OCI-LY1 (cell line): ENCODE measurements at regions not wholly inside any gene's neighbourhood (a gene's known extent, or its start where the extent isn't known, plus 50 kb on each side); places are given as distances from the start of the nearest gene placed in this dataset.

Source experiments
- EZH2 ChIP-seq: fragments of 200-600 bp; sonication (generic), shearing (Covaris generic); IDR thresholded peaks from 2 replicates; pipeline ENCODE4 v1.8.0; 2017; ENCODE audit warnings: borderline replicate concordance, mixed run types, mild to moderate bottlenecking, antibody characterized with exemption, low read length, moderate library complexity, mixed read lengths
- TF ChIP-seq, protein P1 (sequence below): fragments of 200-600 bp; sonication (generic), shearing (Covaris generic); IDR thresholded peaks from 2 replicates; pipeline ENCODE4 v1.5.1; 2017; ENCODE audit warnings: mild to moderate bottlenecking, antibody characterized with exemption, low read length, moderate library complexity, mixed read lengths

DNA sequence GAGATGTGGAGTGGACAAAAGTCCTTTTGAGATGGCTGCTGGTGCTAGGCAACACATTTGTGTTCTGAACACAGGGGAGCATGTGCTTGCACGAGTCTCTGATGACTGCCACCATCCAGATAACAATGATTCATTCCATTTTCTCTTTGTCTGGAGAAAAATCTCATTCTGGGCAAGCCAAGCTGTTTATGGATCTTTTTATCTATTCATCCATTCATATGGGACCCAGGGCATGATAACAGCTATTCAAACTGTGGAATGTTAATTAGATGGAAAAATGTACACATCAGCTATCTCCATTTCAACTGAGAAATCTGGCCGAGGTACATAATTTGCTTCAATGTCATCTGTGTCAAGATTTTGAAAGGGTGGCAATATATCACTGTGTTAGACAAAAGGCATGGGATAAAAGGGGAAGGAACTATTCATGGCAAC lies 117.5 kb upstream of the ZBED5 start:
- TF ChIP-seq, protein P1, sequence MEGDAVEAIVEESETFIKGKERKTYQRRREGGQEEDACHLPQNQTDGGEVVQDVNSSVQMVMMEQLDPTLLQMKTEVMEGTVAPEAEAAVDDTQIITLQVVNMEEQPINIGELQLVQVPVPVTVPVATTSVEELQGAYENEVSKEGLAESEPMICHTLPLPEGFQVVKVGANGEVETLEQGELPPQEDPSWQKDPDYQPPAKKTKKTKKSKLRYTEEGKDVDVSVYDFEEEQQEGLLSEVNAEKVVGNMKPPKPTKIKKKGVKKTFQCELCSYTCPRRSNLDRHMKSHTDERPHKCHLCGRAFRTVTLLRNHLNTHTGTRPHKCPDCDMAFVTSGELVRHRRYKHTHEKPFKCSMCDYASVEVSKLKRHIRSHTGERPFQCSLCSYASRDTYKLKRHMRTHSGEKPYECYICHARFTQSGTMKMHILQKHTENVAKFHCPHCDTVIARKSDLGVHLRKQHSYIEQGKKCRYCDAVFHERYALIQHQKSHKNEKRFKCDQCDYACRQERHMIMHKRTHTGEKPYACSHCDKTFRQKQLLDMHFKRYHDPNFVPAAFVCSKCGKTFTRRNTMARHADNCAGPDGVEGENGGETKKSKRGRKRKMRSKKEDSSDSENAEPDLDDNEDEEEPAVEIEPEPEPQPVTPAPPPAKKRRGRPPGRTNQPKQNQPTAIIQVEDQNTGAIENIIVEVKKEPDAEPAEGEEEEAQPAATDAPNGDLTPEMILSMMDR = no peak
- no peak for TF ChIP-seq EZH2
